ENCODE measurements at regions not wholly inside any gene's neighbourhood (a gene's known extent, or its start where the extent isn't known, plus 50 kb on each side); places are given as distances from the start of the nearest gene placed in this dataset.
"Not testable (repeated sequence)": the region's sequence is repeated elsewhere in the genome, so short reads cannot be mapped to it uniquely, and the experiment has no call there.

- TF ChIP-seq CTCF (IDR thresholded peaks at IDR 0.05 in 4 of 5, conservative IDR thresholded peaks at IDR 0.05 in 1 of 5); POLR2A (IDR thresholded peaks at IDR 0.05): not testable (repeated sequence)
Measured at GRCh38 chr6:58365856-58366255, 1048.4 kb downstream of the PRIM2 start.

All from gastrocnemius medialis (tissue), 4 donors.